GM19372 (cell line): ENCODE measurements at regions not wholly inside any gene's neighbourhood (a gene's known extent, or its start where the extent isn't known, plus 50 kb on each side); places are given as distances from the start of the nearest gene placed in this dataset.
"Not testable (repeated sequence)": the region's sequence is repeated elsewhere in the genome, so short reads cannot be mapped to it uniquely, and the experiment has no call there.

Experiments
- ATAC-seq: cut with Tn5 transposase; IDR thresholded peaks from one replicate; pipeline ENCODE4 v1.9.1; 2021; ENCODE audit warnings: mild to moderate bottlenecking, low read depth, moderate library complexity; ENCODE audit not compliant: unreplicated experiment

GRCh38 chr18:57889841-57890240 lies 86.7 kb upstream of the ATP8B1 start:
- ATAC-seq = no peak

GRCh38 chr18:57887543-57888383 lies 84.6 kb upstream of the ATP8B1 start:
- no peak for ATAC-seq

GRCh38 chr18:57885931-57886330 lies 82.8 kb upstream of the ATP8B1 start:
- no peak for ATAC-seq

GRCh38 chr18:57882465-57882864 lies 79.3 kb upstream of the ATP8B1 start:
- ATAC-seq = no peak

- ATAC-seq = no peak
Observed at GRCh38 chr18:57881818-57882413, 78.8 kb upstream of the ATP8B1 start.

GRCh38 chr18:57879924-57880323 lies 76.8 kb upstream of the ATP8B1 start:
- ATAC-seq = not testable (repeated sequence)

GRCh38 chr18:57869221-57869620 lies 66.1 kb upstream of the ATP8B1 start:
- ATAC-seq = no peak

GRCh38 chr18:57866355-57866754 lies 63.2 kb upstream of the ATP8B1 start:
- no peak for ATAC-seq

- no peak for ATAC-seq
Observed at GRCh38 chr18:57864615-57865121, 61.6 kb upstream of the ATP8B1 start.

- no peak for ATAC-seq
Observed at GRCh38 chr18:57863706-57864105, 60.6 kb upstream of the ATP8B1 start.

- ATAC-seq = peak; percentile 81
Observed at GRCh38 chr18:57859314-57859713, 56.2 kb upstream of the ATP8B1 start.

- ATAC-seq = no peak
Observed at GRCh38 chr18:57856557-57857280, 53.6 kb upstream of the ATP8B1 start.

GRCh38 chr18:57856128-57856527 lies 53.0 kb upstream of the ATP8B1 start:
- ATAC-seq = no peak

- no peak for ATAC-seq
Observed at GRCh38 chr18:57855551-57855950, 52.4 kb upstream of the ATP8B1 start.

- no peak for ATAC-seq
Observed at GRCh38 chr18:57854726-57855125, 51.6 kb upstream of the ATP8B1 start.

- no peak for ATAC-seq
Observed at GRCh38 chr18:57853864-57854263, 50.7 kb upstream of the ATP8B1 start.

- ATAC-seq = no peak
Observed at GRCh38 chr18:57853133-57853532, 50.0 kb upstream of the ATP8B1 start.
